Calu3 (cell line): ENCODE measurements at regions not wholly inside any gene's neighbourhood (a gene's known extent, or its start where the extent isn't known, plus 50 kb on each side); places are given as distances from the start of the nearest gene placed in this dataset.

Experiments used
- BruUV-seq: library from RNA; stranded (reverse); fragments of 400-500 nt; replicated peaks from 2 replicates; lab custom pipeline; 2021; lab: Mats Ljungman, UMichigan
- CTCF ChIA-PET: fragments of 300-600 bp; sonication (Branson Sonifier 250); formaldehyde crosslinking; loops from one replicate; lab custom pipeline; 2022; ENCODE audit warnings: antibody characterized with exemption; lab: Charles Lee
- DNase-seq: peaks from one replicate; pipeline ENCODE4 v3.0.0; 2022
- H3K27ac Mint-ChIP-seq: one replicate; pipeline ENCODE4 v1.8.0; 2022; ENCODE audit warnings: mixed read lengths; ENCODE audit not compliant: unreplicated experiment
- H3K27me3 Mint-ChIP-seq: one replicate; pipeline ENCODE4 v1.8.0; 2022; ENCODE audit warnings: mixed read lengths; ENCODE audit not compliant: unreplicated experiment
- H3K36me3 Mint-ChIP-seq: one replicate; pipeline ENCODE4 v1.8.0; 2022; ENCODE audit warnings: mild to moderate bottlenecking, moderate library complexity, mixed read lengths; ENCODE audit not compliant: insufficient read depth, unreplicated experiment
- H3K4me1 Mint-ChIP-seq: one replicate; pipeline ENCODE4 v1.8.0; 2022; ENCODE audit warnings: mild to moderate bottlenecking, low read depth, mixed read lengths; ENCODE audit not compliant: unreplicated experiment
- H3K4me3 Mint-ChIP-seq: one replicate; pipeline ENCODE4 v1.8.0; 2022; ENCODE audit warnings: mild to moderate bottlenecking, low read depth, moderate library complexity, mixed read lengths; ENCODE audit not compliant: unreplicated experiment
- H3K9me3 Mint-ChIP-seq: one replicate; pipeline ENCODE4 v1.8.0; 2022; ENCODE audit warnings: low read depth, mixed read lengths; ENCODE audit not compliant: unreplicated experiment
- CTCF ChIP-seq: fragments of 200-600 bp; IDR thresholded peaks from one replicate; pipeline ENCODE4 v1.8.0; 2022; ENCODE audit warnings: antibody characterized with exemption; ENCODE audit not compliant: unreplicated experiment
- intact Hi-C: fragments of 100-400 bp; cut with micrococcal nuclease; formaldehyde crosslinking; loops from one replicate; pipeline ENCODE4 v1.10.0; 2022; ENCODE audit not compliant: unreplicated experiment

DNA sequence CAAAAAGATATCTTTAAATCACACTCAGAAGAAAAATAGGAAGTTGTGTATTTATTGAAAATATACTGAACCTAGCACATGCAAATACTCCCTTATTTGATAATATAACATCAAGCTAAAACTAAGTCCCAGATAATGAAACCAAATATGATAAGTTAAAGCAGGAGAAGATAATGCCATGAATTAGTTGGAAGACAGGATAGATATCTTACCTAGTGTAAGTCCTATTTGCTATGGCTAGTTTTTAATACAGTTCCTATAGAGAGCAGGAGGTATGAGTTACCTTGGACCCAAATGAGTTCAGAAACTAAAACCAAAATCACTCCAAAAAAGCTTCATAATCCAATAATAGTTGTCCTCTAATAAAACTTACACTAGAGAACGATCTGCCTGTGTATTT lies 1407.1 kb upstream of the MIR17HG start:
- no peak for TF ChIP-seq CTCF
- BruUV-seq = no TSS peak
- no peaks in the 10 kb centered on the region for H3K4me1 Mint-ChIP-seq
- no peaks in the 10 kb centered on the region for H3K27me3 Mint-ChIP-seq
- no peak overlapping the region for H3K27ac Mint-ChIP-seq
- CTCF ChIA-PET = no interaction called here
- H3K4me3 Mint-ChIP-seq = no peak overlapping the region
- no peak for DNase-seq
- no peaks in the 10 kb centered on the region for H3K36me3 Mint-ChIP-seq
- intact Hi-C loops = loop anchor here (5.0 kb wide), 1 partner anchor 197 kb away; no protein-coding TSS in a partner anchor
- no peaks in the 10 kb centered on the region for H3K9me3 Mint-ChIP-seq

DNA sequence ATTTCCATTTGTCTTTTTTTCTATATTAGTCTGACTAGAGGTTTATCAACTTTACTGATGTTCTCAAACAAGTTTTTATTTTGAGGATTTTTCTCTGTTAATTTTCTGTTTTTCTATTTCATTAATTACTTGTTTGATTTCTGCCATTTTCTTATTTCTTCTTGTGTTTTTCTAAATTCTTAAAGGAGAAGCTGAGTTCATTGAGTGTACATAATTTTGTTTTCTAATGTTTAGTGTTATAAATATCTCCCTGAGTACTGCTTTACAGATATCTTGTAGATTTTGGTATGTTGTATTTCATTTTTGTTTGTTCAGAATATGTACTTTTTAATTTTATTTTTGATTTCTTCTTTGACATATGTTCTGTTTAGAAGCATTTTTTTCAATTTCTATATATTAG lies 1404.3 kb upstream of the MIR17HG start:
- Mint-ChIP-seq H3K27me3 (no peaks in the 10 kb centered on the region), H3K4me1 (no peaks in the 10 kb centered on the region), H3K4me3 (no peak overlapping the region), H3K9me3 (no peaks in the 10 kb centered on the region), H3K36me3 (no peaks in the 10 kb centered on the region), H3K27ac (no peak overlapping the region)
- no peak for DNase-seq
- CTCF ChIA-PET = no interaction called here
- no peak for TF ChIP-seq CTCF
- no TSS peak for BruUV-seq
- intact Hi-C loops = loop anchor here (5.0 kb wide), 1 partner anchor 194 kb away; no protein-coding TSS in a partner anchor

- Mint-ChIP-seq H3K4me1 (no peaks in the 10 kb centered on the region), H3K4me3 (no peak overlapping the region), H3K27ac (no peak overlapping the region), H3K9me3 (no peaks in the 10 kb centered on the region), H3K27me3 (no peaks in the 10 kb centered on the region), H3K36me3 (no peaks in the 10 kb centered on the region)
- CTCF ChIA-PET = no interaction called here
- intact Hi-C loops = no loop called here
- no TSS peak for BruUV-seq
- no peak for DNase-seq
- no peak for TF ChIP-seq CTCF
Observed at GRCh38 chr13:89950225-89950624, 1397.3 kb upstream of the MIR17HG start.

- Mint-ChIP-seq H3K27me3 (no peaks in the 10 kb centered on the region), H3K4me3 (no peak overlapping the region), H3K9me3 (no peaks in the 10 kb centered on the region), H3K36me3 (no peaks in the 10 kb centered on the region), H3K4me1 (no peaks in the 10 kb centered on the region), H3K27ac (no peak overlapping the region)
- no peak for TF ChIP-seq CTCF
- no TSS peak for BruUV-seq
- intact Hi-C loops = no loop called here
- CTCF ChIA-PET = no interaction called here
- no peak for DNase-seq
Observed at GRCh38 chr13:89951341-89951740, 1396.1 kb upstream of the MIR17HG start.
